Heart left ventricle (tissue), 13 donors: ENCODE measurements at regions not wholly inside any gene's neighbourhood (a gene's known extent, or its start where the extent isn't known, plus 50 kb on each side); places are given as distances from the start of the nearest gene placed in this dataset.

Experiments used
- CTCF ChIP-seq, 12 donors: fragments of 200-600 bp; sonication (generic) in 4 of 12; IDR thresholded peaks; one replicate each; pipeline versions ENCODE4 v1.5.0 to v1.8.0; 2018 to 2022; ENCODE audit warnings: antibody characterized with exemption in 12 of 12, mild to moderate bottlenecking in 5 of 12
- POLR2A ChIP-seq, 2 donors: fragments of 450-650 bp; IDR thresholded peaks; one replicate each; pipeline ENCODE4 v1.6.1; 2017; ENCODE audit warnings: antibody characterized with exemption in 2 of 2, mild to moderate bottlenecking in 2 of 2, moderate library complexity in 2 of 2
- donor health status: ischemic (EF 13 %, LVEDD 7.1; RV severe dilation, severe dysfunction).
- donor health status: DM: no; HTN: yes; CAD: no.
- donor health status: DM: no; HTN: no; CAD: no.
- donor health status: ischemic (EF 25% LVEDD 6.9; RV normal size, moderate dysfunction).
- donor health status: ischemic (EF 25% LVEDD 5.7; RV mildly dilated, moderate dysfunction).
- donor health status: ischemic (EF 35%, LVEDD 5.7; RV mildly dilated, moderate dysfunction).
- donor health status: nonischemic (EF 11% LVEDD 7.7; RV severe dilation, severe dysfunction).
- donor health status: DM: yes; HTN: yes; CAD: no.
- donor health status: PGD.
- donor health status: ischemic (EF 29% LVEDD 5.4; RV normal size, mild dysfunction).
- donor health status: nonischemic (EF 23%, LVEDD 6.1; RV moderate dilation, normal function).

GRCh38 chr7:50221433-50221832, 83.1 kb upstream of the IKZF1 start:
- TF ChIP-seq POLR2A (IDR thresholded peaks at IDR 0.05) (no peak), CTCF (IDR thresholded peaks at IDR 0.05) (no peak)
